HepG2 (cell line): ENCODE measurements at regions not wholly inside any gene's neighbourhood (a gene's known extent, or its start where the extent isn't known, plus 50 kb on each side); places are given as distances from the start of the nearest gene placed in this dataset.

Experiments
- EZH2 ChIP-seq: conservative IDR thresholded peaks from 2 replicates; pipeline ENCODE4 v1.6.1; 2012; ENCODE audit warnings: mild to moderate bottlenecking, low read depth, low read length, moderate library complexity
- ZBTB49 ChIP-seq: sonication (generic); formaldehyde crosslinking; IDR thresholded peaks from 2 replicates; pipeline ENCODE4 v1.4.0; 2020; ENCODE audit warnings: missing genetic modification reagents, borderline replicate concordance

GRCh38 chr4:124785645-124786044, 73.1 kb upstream of the ANKRD50 start:
- TF ChIP-seq ZBTB49 (CRISPR knock-in tag): no peak
- no peak for TF ChIP-seq EZH2
